ENCODE measurements at regions not wholly inside any gene's neighbourhood (a gene's known extent, or its start where the extent isn't known, plus 50 kb on each side); places are given as distances from the start of the nearest gene placed in this dataset.

DNA sequence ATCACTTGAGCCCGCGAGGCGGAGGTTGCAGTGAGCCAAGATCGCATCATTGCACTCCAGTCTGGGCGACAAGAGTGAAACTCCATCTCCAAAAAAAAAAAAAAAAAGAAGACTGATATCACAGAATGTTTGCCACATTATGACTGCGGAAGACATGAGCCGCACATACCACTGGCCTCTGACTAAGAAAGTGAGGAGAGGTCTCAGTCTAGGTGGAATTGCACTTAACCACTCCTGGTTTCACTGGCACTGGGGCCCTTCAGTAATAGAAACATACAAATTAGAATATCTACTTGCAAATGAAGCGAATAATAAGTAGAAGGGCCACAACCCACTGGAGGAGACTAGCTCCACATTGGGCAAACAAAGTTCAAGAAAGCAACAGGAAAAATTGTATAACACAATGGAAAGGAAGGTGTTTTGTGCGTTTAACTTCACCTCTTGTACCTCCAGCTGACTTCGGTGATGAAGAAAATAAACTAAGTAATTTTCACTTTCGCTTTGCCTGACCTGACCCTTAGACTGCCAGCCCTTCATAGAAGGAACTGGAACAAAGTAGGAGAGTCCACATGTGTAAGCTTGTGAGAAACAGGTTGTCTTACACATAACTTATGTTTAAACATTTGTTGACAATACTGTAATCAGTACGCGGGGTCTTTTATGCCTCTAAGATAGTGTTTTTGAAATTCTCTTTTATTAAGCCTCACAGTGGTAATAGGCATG lies 147.5 kb upstream of the TSHZ2 start:
- ChIA-PET POLR2A (no interaction called here), CTCF (no interaction called here)

DNA sequence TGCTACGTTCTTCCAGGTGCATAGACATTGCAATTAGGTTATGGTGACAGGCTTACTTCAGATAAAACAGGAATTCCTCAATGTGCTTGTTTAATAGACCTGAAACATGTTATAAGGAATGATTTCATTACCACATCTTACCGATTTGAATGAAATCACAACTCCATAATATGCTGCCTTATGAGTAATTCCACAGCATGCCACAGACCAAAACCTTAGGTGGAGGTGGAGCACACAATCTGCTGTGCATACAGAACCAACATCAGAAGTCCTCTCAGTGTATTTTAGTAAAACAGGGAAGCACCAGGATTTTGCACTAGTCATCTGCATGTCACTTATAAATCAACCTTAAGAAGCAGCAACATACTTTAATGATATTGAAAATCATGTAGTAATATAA lies 148.9 kb upstream of the TSHZ2 start:
- ChIA-PET CTCF (no interaction called here), POLR2A (no interaction called here)

DNA sequence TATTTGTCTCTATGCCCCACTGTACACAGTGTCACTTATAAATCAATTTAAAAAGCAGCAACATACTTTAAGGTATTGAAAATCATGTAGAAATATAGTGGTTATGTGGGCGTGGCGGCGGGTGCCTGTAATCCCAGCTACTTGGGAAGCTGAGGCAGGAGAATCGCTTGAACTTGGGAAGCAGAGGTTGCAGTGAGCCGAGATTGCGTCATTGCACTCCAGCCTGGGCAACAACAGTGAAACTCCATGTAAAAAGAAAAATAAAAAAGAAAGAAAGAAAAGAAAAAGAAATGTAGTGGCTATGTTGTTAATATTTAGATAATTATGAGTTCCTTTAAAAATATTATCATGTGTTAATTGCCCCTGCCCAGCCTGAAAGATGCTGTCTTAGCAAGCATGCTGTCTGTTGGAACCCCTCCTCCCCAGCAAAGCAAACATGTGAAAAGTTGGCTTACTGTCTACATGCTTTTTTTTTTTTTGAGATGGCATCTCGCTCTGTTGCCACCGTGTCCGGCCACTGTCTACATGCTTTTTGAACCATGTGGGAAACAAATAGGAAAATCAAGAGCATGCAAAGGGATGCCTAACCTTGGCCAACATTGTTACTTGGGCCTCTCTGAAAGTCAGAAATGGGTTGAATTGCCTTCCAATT lies 151.4 kb upstream of the TSHZ2 start:
- ChIA-PET POLR2A (no interaction called here), CTCF (no interaction called here)

DNA sequence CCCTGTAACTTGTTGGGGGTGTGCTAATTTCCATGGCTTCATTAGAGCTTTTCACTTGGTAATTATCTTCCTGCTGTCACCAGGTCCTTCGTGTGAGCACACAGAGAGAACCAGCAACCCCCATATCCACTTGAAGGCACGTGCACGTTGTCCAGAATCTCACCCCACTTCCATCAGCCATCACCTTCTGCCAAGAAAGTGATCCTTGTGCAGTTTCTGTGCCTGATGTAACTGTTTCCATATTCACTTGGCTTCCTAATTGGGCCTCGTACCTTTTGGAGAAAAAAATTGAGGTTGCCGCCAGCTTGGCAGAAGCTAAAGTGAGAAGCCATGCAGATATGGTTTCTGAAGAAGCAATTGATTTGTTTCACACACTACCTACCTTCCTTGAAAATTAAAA lies 153.7 kb upstream of the TSHZ2 start:
- ChIA-PET CTCF (no interaction called here), POLR2A (no interaction called here)

DNA sequence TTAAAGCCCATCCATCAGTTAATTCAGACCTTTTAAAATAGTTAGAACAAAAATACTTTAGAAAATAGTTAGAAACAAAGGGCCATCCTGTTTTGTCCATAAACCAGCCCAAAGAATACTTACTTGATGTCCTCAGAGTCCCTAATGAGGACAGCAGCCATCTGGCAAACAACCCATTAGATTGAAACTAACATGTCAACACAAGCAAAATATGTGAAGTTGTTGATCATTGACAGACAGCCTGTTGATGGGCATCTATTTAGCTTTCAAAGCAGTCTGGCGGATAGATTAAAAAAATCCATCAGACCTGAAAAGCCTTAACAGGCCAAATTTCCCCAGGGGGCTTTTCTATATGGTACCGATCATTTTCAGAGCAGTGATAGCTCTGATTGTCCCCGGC lies 154.2 kb upstream of the TSHZ2 start:
- POLR2A ChIA-PET = no interaction called here
- CTCF ChIA-PET = no interaction called here

DNA sequence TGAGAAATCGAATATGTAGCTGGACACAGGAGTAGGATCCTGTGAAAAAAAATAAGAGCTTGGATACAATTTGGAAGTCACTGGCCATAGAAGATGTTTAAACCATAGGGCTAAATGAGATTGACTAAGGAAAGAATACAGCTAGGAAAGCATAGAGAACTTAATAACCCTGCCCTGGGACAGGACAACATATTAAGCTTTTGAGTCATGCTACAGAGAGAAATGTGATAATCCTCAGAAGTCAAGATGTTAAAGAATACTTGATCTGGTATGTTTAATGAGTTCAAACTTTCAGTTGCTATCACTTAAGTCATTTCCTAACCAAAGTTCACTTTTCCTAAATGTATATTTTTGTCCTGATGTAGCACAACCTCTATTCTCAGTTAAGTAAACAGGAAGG lies 154.6 kb upstream of the TSHZ2 start:
- ChIA-PET POLR2A (no interaction called here), CTCF (no interaction called here)

DNA sequence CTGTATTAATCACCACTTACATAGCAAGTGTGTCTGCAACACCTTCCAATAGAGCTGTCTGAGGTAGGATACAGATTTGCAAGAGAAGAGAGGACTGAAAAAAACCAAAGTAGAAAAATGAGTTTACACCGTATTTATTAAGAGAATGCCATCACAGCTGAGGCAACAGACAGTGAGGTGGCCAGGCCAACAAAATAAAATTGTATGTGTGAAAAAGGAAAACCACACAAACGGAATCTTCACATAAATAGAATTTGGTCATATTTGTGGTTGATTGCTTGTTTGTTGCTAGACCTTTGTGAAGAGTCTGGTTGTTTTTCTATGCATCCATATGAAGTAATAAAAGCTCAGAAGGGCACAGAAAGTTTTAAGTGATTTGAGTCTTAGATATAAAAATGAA lies 157.8 kb upstream of the TSHZ2 start:
- ChIA-PET CTCF (no interaction called here), POLR2A (no interaction called here)

DNA sequence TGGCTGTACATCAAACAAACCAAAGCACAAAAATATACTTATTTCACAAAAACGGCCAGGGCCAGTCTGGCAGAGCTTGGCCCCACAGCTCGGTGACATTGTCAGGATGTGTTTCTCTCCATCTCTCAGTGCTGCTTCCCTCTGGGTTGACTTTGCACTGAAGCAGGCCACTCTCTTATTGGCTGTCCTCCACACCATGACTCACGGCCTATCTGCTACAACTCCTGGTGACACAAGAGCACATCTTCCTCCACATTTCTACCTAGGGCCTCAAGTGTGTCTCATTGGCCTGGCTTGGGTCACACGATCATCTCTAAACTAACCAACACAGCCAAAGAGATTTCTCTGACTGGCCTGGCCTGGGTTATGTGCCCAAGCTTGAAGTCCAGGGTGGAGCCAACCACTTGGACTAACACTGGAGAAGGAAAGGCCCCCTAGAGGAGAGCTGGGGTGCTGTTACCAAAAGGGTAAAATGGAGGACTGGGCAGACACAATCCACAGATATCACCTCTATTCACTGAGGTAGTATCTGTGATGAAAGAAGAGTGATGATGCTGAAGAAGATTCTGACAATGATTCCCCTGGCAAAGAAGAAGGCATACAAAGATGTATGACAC lies 159.8 kb upstream of the TSHZ2 start:
- CTCF ChIA-PET = no interaction called here
- POLR2A ChIA-PET = no interaction called here

DNA sequence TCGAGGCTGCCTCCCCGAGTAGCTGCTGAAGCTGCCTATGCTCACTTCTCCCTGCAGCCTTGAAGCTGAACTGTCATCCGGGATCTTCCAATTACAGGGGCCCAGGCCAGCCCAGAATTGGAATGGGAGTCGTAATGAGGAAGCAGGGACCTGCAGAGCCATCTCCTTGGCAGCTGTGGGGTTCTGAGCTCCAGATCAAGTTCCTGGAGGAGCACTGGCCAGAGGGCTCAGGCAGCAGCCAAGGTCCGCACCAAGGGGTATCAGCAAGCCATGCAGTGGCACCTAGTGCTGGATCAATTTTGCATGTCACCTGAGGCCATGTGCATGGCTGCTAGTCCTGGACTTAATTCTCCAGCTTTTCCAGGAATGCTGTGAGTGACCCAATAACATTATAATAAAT lies 163.2 kb upstream of the TSHZ2 start:
- ChIA-PET POLR2A (no interaction called here), CTCF (interaction anchor here (0.6 kb wide), 1 partner anchor 447 kb away, joined by 3 read pairs; no protein-coding TSS in a partner anchor)

DNA sequence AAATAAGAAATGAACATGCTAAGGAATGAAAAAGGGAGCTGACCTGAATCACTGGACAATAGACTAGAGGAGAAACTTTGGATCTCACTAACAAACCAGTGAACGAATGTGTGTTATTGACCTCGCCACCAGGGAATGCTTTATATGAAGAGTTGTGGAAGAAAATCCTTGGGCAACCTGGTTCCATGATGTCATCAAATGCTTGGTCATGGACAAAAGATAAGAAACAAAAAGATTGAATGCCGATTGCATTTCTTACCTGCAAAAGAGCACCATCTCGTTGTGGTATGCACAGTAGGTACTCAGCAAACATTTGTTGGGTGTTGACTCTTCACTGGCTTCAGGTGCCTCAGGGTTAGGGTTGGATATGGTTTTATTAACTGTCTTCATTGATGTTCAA lies 165.2 kb upstream of the TSHZ2 start:
- CTCF ChIA-PET = no interaction called here
- POLR2A ChIA-PET = interaction anchor here (0.5 kb wide), 1 partner anchor 231 kb away, joined by 3 read pairs; no protein-coding TSS in a partner anchor

DNA sequence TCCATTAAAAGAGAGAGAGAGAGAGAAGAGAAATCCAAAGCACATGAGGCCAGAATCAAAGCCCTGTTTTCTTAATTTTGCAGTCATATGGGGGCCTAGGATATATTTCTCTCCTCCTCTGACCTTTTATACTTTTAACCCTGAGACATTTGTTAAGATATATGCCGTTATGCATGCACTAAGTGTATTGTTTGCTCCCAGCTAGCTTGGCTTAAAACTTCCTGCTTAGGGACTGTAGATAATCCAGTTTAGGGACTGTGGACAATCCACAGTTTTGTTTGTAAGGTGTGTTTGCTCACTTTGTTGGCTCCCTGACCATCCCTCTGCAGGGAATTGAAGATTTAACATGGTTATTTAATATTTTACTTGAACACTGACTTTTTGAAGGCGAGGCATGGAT lies 166.3 kb upstream of the TSHZ2 start:
- ChIA-PET POLR2A (no interaction called here), CTCF (no interaction called here)

DNA sequence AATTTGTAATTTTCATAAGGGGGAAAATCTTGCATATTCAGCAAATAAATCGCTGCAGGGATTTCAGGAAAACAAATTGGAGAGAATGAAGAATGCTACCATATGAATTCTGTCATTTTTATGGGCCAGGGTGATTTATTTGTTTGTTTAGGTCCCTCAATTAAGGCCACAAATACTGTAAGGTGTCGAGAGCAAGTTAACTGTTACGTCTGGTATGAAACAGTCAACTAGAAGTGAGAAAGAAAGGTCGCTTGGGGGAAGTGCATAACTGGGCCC lies 166.9 kb upstream of the TSHZ2 start:
- POLR2A ChIA-PET = no interaction called here
- CTCF ChIA-PET = no interaction called here

DNA sequence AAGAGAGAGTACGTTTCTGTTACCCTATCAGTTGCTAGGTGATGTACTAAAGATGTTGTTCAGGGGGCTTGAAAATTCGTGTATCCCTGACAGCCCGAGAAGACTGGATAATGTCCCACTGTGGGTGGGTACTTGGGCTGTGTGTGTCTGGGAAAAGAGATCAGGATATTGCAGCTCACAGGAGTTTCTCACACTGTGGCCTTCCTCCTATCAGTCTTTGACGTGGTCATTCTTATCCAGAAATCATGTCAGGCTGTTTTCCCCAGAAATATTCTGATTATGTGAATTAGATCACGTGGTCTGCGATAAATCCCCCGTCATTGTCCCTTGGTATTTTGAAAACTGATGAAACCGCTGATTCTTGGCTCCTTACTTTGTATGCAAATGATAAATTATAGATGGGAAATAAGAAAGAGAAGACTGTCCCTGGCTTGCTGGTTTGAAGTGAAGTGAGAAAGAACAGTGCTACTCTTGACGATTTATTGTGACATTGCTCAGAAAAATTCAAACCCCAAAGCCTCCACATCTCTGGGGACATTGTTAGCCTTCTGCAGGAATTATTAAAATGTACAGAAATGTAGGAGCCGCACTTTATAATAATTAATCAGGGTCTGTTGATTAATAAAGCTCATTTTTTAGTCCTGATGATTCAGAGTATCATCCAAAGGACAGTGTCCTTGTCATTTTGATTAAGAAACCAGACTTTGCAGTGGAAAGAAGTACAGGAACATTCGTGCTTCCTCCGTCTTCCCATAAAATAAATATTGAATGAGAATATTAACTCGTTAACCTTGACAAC lies 167.5 kb upstream of the TSHZ2 start:
- POLR2A ChIA-PET = no interaction called here
- CTCF ChIA-PET = no interaction called here

DNA sequence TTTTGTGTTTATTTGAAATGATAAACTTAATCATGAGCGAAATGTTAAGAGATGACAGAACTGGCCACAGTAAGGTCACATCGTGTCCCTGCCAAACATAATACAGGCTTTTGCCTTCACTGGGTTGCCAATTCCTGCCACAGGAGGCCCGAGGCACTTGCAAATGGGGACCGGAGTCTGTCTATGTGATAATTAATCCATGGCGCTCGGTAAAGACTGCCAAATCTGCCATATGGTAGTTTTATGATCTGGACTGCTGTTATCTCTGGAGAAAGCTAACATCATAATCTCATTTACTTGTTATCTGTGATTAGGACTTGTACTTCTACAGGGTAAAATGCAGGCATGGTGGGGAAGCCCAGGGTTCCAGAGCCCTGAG lies 170.5 kb upstream of the TSHZ2 start:
- POLR2A ChIA-PET = no interaction called here
- CTCF ChIA-PET = no interaction called here

DNA sequence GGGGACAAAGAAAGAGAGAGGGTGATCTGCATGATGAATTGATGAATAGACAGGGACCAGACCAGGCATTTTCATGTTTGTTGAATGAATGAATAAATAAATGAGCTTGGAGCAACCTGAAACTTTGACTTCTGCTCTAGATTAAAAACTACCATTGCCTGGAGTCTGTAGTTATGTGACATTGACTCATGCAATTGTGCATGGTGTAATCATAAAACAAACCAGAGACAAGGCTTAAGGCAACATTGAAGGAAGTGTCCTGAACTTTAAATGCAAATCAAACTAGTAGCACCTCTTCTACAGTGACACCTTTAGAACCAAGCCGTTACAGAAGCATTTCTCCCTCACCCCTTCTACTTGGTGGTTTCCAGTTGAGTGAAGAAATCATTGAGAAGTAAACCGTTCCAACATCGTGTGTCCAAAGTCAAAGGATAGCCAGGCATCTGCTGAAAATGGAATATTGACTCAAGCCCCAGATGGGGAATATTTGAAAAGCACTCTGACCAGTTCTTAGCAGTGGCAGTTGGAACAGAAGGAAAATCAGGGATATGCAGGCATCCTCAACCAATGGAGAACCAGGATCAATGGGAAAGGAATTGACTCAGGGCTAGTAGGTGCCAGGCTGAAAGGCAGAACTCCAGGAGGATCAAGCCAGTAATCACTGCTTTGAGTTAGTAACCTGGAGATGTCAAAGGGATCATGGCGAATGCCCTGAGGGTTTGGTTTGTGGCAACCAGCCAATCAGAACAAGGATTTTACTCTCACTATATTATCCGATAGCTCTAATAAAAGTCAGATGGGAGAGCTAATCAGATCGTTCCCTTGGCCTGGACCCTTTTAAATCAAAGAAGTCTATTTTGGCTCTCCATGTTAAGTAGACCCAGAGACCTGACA lies 171.2 kb upstream of the TSHZ2 start:
- POLR2A ChIA-PET = no interaction called here
- CTCF ChIA-PET = no interaction called here

DNA sequence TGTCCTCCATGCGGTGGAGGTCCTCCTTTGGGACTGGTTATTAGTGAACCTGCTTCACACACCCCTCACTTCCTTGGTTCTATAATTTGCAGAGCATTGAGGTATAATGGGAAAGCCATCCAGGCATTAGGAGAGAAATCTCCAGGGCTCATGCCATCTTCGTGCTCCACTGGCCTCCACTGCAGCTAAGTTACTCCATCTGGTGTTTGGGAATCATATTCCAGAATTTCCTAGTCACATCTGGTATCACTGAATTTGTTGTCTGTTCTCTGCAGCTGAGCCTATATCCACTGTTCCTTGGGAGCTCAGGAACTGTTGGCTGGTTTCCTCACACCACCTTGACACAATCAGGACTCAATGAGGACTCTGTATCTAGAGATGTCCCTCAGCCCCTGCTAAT lies 173.0 kb upstream of the TSHZ2 start:
- POLR2A ChIA-PET = no interaction called here
- CTCF ChIA-PET = no interaction called here

DNA sequence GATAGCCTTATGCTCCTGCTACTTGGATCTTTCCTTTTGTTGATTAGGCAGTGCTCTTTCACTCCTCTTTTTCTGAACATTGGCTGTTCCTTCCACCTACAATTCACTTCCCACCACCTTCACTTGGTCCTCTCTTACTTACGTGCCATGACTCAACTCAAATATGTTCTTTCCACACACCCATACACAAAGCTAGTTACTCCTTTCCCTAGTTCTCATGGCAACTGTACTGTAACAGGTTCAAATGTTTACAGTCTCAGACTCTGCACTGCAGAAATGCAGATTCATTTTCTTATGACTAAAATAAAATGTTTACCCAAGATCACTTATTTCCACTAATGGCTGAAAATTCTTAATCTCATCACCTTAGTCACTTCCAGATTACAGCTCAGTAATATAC lies 174.0 kb upstream of the TSHZ2 start:
- ChIA-PET POLR2A (no interaction called here), CTCF (no interaction called here)

DNA sequence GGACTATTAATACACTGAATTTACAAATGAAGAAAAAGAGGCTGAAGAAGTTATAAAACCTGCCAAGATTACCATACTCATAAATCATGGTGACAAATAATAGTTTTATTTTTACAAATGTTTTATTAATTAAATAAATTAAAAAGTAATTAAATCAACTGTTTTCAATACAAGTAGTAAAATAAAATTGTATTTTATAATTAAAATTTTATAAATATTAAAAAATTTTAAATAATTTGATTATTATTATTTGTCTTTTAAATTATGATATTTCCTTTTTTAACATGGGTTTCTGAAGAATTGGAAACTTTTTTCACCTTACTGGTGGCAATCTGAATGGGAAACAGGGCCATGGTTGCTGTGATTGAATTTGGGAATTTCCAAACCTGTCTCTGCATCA lies 177.3 kb upstream of the TSHZ2 start:
- ChIA-PET POLR2A (no interaction called here), CTCF (no interaction called here)

DNA sequence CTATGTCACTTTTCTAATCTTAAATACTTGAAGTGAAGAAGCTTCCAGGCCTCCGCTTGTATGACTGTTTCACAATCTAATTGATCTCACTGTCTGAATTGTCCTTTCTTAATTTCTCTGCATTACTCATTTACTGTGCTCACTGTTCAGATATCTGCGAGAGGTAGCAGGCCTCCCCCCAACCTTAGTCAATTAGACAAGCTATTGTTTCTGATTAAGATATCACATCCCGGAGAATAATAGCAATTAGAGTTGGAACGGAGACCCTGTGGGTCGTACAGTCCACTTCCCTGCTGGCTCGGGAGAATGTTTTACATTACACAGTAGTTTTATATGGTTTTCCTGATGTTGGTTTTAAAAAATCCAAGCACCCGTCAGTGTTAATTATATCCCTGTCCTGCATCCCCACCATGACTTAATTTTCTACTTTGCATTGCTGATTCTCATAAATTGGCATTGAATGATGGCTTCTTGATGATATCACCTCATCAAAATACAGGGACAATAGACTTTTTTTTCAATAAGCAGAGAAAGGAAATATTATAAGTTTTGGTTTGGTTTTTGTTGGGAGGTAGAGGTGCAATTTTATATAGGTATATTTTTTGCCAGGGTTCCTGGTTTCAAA lies 178.7 kb upstream of the TSHZ2 start:
- ChIA-PET CTCF (no interaction called here), POLR2A (no interaction called here)

DNA sequence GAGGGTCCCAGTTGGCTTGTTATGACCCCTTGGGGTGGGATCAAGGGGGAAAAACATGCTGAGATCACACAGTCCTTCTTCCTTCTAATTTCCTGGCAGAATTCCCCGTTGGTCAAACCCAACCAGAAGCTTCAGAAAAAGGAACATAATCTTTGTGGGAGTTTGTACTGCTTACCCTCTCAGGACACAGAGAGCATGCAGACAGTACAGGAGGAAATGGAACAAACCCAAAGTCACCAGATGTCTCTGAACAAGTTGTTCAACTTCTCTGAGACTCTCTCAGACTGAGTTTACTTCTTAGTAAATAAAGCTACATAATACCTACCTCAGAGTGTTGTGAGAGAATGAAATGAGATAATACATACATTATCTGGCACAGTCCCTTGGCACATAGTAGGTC lies 181.1 kb upstream of the TSHZ2 start:
- ChIA-PET CTCF (no interaction called here), POLR2A (interaction anchor here (0.6 kb wide), 1 partner anchor 417 kb away, joined by 3 read pairs; no protein-coding TSS in a partner anchor)

All from activated CD8-positive, alpha-beta memory T cell treated with anti-CD3 and anti-CD28 coated beads for 36 hours (primary cell).